ENCODE measurements at regions not wholly inside any gene's neighbourhood (a gene's known extent, or its start where the extent isn't known, plus 50 kb on each side); places are given as distances from the start of the nearest gene placed in this dataset.
"Not testable (repeated sequence)": the region's sequence is repeated elsewhere in the genome, so short reads cannot be mapped to it uniquely, and the experiment has no call there.

DNA sequence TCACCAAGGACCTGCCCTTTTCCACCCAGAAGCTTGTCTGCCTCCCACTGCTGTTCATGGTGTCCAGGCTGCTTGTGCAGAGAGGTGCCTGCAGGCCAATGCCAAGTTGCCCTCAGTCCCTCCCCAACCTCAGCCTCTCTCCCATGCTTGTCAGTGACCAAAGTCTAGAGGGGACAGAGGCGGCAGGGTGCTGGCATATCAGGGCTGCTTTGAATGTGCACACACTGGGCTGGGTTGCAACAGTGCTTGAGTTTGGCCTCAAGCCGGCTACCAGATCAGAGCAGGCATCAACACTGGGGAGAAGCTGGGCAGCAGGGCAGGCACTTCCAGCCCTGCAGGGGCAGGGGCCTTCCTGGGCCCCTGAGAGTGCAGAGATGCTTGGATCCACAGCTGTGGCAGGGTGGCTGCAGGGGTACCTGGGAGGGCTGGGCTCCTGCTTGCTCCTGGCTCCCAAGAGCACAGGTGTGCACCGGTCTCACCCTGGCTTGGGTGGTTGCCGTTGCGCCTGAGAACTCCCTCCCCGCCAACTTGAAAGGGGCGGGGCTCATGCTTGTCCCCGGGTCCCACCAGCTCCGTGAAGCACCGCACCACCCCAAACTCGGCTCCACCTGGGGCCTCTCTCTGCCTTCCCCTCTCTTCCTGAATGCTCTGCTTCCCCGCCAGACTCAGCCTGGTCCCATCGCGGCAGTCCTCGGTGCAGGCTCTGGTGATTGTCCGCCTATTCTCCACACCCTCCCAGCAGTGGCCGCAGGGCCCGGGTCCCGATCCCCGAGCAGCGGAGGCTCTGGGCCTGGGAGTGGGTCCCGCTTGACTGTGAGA is 1681.9 kb upstream of the ADGRL3 start:
- no peak for DNase-seq

DNA sequence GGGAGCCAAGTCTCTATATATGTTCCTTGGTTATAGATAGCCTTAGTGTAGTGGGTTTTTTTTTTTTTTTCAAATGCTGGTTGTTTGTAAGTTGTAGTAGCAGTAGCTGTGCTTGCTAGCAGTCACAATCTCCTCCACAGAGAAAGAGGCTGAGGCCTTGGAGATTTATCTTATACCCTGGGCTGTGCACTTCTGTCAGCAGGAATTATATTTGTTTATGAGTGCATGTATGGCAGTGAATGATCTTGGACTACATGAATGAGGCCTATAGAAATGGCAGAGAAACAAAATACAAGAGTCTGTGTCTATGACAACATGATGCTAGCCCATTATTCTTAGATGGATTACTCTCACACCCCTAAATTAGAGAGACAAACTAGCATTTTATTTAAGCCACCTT is 1674.2 kb upstream of the ADGRL3 start:
- DNase-seq: no peak

GRCh38 chr4:59535541-59535940 is 1664.6 kb upstream of the ADGRL3 start:
- no peak for DNase-seq

GRCh38 chr4:59536428-59536827 is 1663.7 kb upstream of the ADGRL3 start:
- no peak for DNase-seq

DNA sequence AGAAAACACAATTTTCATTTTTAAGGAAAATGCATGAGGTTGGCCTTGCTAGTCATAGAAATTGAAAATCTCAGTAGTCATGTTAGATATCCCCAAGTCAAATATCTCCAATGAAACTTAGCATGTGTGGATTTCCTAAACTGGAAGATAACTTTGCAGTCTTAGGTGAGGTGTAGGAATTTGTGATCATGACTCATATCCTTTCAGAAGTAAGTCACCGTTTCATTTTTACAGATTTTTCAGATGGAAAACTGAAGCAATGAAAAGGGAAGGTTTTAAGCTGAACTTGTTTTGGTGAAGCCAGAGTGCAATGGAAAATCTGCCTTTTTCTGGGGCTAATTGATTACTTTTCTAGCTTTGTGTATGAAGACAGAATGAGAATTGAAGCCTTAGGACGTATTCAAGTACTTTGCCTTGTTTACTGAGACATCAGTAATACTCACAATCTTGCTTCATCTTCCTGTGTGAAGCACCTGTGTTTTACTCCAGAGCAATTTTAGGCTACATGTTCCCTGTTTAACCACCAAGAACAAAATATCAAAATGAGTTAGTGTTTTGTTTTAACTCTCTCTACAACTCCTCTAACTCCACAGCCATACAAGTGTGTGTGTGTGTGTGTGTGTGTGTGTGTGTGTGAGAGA is 1662.8 kb upstream of the ADGRL3 start:
- no peak for DNase-seq

DNA sequence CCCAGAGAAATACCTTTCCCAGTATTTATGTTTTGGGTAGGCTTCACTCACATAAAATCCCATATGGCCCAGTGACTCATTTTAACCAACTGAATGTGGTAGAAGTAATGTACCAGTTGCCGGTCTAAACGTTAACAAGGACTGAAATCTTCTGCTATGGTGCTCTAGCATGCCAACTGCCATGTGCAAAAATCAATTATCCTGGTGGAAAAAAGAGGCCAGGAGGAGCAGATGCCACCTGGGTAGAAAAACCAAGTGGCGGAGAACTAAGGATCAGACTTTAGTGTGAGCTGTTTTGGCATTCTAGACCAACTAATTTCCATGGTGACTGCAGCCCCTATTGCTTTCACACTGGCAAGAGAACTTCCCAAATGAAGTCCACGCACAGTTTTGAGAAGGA is 1660.7 kb upstream of the ADGRL3 start:
- DNase-seq: no peak

DNA sequence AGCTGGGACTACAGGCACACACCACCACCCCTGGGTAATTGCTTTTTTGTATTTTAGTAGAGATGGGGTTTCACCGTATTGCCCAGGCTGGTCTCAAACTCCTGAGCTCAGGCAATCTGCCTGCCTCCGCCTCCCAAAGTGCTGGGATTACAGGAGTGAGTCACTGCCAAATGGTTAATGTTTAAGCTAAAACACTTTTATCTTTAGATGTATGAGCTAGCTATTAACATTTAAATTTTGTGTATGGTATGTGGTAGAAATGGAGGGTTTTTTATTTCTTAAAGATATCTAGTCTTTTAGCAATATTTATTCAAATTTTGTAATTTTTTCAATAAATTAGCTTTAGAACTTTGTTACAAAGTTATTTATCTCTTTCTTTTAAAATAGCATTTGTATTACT is 1659.8 kb upstream of the ADGRL3 start:
- no peak for DNase-seq

- DNase-seq: no peak
Observed at GRCh38 chr4:59553063-59553720, 1646.9 kb upstream of the ADGRL3 start.

DNA sequence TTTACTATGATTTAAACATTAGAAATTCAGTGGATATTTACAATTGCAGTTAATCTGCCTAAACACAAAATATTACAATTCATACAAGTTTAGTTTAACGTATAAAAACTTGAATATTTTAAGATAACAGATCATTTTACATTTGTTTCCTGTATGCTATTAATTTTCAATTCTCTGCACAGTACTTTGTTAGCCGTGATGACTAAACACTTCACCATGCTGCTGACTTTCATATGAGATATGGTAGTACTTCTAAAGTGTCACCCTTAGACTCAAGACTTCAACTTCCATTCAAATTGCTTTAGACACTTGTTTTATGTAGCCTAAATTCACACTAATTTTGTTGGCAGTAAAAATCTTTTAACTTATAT is 1646.4 kb upstream of the ADGRL3 start:
- no peak for DNase-seq

- not testable (repeated sequence) for DNase-seq
Observed at GRCh38 chr4:59556191-59556590, 1643.9 kb upstream of the ADGRL3 start.

DNA sequence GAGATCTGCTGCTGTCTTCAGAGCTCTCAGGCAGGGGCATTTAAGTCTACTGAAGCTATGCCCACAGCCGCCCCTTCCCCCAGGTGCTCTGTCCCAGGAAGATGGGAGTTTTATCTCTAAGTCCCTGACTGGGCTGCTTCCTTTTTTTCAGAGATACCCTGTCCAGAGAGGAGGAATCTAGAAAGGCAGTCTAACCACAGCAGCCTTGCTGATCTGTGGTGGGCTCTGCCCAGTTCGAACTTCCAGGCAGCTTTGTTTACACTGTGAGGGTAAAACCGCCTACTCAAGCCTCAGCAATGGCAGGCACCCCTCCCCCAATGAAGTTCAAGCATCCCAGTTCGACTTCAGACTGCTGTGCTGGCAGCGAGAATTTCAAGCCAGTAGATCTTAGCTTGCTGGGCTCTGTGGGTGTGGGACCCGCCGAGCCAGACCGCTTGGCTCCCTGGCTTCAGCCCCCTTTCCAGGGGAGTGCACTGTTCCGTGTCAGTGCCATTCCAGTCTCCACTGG is 1639.9 kb upstream of the ADGRL3 start:
- not testable (repeated sequence) for DNase-seq

DNA sequence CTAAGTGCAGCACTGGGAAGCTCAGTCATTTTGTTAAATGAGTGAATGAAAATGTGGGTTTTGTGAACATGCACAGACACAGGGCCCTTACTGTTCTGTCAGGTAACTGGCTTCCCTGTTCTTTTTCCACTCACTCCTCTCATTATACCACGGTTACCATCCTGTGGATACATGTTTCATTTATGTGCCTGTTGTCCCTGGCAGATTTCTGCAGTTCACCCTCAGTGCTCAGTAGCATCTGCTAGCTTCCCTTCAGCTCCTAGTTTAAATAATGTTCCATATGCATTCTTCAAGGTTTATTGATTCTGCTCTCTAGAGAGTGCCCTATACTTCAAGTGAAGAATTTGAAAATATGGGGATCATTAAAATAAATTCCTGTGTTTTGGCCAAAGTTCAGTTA is 1634.3 kb upstream of the ADGRL3 start:
- no peak for DNase-seq

GRCh38 chr4:59570860-59571476 is 1629.2 kb upstream of the ADGRL3 start:
- no peak for DNase-seq

GRCh38 chr4:59571805-59572430 is 1628.2 kb upstream of the ADGRL3 start:
- DNase-seq: no peak

GRCh38 chr4:59583845-59584568 is 1616.1 kb upstream of the ADGRL3 start:
- no peak for DNase-seq

DNA sequence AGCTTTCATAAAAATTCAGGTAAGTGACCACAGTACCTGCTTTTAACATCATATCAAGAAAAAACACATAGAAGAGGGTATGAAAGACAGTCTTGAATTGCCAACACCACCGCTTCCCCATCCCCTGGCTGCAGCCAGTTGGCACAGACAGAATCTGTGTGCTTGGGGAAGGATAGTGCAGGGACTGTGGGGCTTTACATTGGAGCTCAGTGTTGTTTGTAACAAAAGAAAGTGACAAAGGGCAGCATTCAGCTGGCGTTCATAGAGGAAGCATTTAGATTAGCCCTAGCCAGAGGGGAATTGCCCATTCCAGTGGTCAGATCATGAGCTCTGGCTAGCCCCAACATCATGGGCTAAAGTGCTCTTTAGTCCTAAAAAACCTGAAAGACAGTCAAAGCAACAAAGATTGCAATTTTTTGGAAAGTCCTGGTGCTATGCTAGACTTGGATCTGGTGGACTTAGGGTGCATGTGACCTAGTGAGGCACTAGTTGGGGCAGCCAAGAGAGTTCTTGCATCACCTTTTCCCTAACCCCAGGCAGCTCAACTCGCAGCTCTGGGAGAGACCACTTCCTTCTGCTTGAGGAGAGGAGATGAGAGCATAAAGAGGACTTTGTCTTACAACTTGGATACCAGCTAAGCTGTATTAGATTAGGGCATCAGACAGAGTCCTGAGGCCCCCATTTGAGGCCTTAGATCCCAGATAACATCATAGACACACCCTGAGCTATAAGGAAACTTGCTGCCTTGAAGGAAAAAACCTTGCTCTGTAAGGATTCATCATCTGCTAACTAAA is 1602.4 kb upstream of the ADGRL3 start:
- peak; percentile 75 for DNase-seq

DNA sequence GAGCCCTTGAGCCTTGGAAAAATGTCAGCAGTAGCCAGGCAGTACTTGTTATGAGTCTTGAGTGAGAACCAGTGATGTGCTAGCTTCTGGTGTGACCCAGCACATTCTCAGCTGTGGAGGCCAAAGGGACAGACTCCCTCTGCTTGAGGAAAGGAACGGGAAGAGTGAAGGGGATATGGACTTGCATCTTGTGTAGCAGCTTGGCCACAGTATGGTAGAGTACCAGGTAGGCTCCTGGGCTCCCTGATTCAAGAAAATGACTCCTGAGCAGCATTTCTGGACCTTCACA is 1601.9 kb upstream of the ADGRL3 start:
- DNase-seq: no peak

DNA sequence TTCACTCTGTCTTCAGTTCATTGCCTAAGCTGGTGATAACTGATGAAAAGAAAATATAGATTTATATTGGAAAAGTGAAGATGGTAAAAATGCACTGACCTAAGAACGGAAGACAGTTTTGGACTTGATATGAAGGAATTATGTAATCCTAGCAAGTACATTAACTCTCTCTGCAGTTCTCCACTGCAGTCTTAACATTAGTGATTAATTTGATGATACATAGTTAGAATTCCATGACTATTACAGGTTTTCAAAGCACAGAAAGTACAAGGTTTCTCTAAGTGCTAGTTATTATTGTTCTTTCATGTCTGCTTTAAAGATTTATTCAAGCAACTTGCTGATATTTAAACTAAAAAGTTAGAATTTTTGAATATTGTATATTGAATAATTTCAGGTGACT is 1591.7 kb upstream of the ADGRL3 start:
- DNase-seq: no peak

DNA sequence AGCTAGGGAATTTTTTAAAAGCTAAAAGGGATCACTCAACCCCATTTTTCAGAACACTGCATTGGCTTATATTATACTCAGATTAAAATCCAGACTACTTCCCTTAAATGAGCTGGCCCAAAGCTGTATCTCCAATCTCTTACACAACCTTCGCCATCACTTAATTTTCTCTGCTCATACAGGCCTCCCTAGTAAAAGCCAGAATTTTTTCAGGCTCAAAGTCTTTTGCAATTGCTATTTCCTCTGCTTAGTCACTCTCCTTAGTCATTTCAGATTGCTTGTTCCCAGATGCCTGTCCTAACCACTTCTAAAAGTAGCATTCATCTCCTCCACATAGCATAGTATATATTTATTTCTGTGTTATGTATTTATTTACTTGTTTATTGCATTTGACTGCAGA is 1587.9 kb upstream of the ADGRL3 start:
- no peak for DNase-seq

DNA sequence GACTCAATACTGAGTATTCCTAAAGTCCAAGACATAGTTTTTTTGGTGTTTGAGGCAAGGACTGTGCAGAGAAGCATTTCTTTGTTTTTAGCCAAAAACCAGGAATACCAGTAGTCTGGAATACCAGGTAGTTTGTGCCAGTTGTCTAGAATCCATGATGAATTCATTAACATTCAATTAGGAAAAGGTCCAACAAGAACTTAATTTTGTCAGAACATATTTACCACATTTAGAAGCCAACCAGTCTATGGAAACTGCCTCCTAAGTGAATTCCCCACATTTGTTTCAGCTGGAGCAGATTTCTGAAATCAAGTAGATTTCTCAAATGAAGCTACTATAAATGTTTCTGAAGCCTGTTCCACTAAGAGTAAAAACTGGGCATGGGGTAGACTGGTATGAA is 1584.8 kb upstream of the ADGRL3 start:
- DNase-seq: no peak

DNA sequence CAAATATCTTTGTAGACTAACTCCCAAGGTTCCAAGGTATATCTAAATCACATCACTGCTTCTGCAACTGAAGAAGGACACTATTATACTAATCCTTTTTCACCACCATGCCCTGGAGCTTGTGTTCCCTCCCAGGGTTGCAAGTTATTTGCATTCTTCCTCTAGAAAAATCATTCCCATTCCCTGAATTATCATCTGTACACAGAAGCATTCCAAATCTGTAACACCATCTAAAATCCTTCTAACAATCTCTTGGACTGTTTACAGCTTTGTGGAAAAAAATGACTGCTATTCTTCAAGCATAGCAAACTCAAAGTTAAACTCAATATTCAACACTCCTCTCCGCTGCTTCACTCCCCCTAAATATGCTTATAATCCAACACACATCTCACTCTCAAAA is 1570.8 kb upstream of the ADGRL3 start:
- DNase-seq: no peak

DNA sequence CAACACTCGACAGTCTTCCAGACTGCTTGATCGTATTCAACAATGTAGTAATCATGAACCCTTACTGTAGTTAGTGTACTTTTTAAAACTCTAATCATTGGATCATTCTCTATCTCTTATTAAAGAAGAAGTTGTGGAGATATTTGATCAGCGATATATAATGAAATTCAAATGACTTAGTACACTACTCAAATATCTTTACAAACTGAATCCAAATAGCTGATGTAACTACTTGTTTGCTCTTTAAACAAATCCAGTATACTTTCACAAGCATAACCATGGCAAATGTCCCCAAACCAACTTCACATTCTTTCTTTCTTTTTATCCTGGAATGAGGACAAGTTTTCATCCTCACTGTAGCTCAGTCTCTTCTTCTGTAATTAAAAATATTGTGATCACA is 1569.9 kb upstream of the ADGRL3 start:
- no peak for DNase-seq

Data from midbrain (tissue), 1 donor.